Transverse colon (tissue), 4 donors: ENCODE measurements at regions not wholly inside any gene's neighbourhood (a gene's known extent, or its start where the extent isn't known, plus 50 kb on each side); places are given as distances from the start of the nearest gene placed in this dataset.

ENCODE experiments used
- DNase-seq: peaks from one replicate; pipeline ENCODE4 v3.0.0-alpha.2; 2019
- H3K27ac ChIP-seq, 4 donors: fragments of 200-600 bp; sonication (generic); 2 replicates each; pipeline ENCODE4 v1.5.1; 2016 to 2018; ENCODE audit warnings: inconsistent platforms in 4 of 4
- H3K27me3 ChIP-seq: fragments of 200-600 bp; sonication (generic); 2 replicates; pipeline ENCODE4 v1.5.1; 2017; ENCODE audit warnings: inconsistent platforms
- H3K36me3 ChIP-seq, 4 donors: fragments of 200-600 bp; sonication (generic); 2 replicates each; pipeline ENCODE4 v1.5.1; 2017 to 2019; ENCODE audit warnings: inconsistent platforms in 4 of 4
- H3K4me1 ChIP-seq, 4 donors: fragments of 200-600 bp; sonication (generic); 2 replicates each; pipeline ENCODE4 v1.5.1; 2017 to 2020; ENCODE audit warnings: inconsistent platforms in 4 of 4
- H3K4me3 ChIP-seq, 4 donors: fragments of 200-600 bp; sonication (generic); 1 replicate in 1 of 4; 2 replicates in 3 of 4; pipeline versions ENCODE4 v1.5.1 to v1.6.1; 2017 to 2019; ENCODE audit warnings: inconsistent platforms in 4 of 4
- H3K9me3 ChIP-seq, 2 donors: fragments of 200-600 bp; sonication (generic); 2 replicates each; pipeline ENCODE4 v1.5.1; 2017 to 2019; ENCODE audit warnings: inconsistent platforms in 2 of 2
- EP300 ChIP-seq: sonication (generic); formaldehyde crosslinking; IDR thresholded peaks from one replicate; pipeline ENCODE4 v1.6.1; 2017; ENCODE audit warnings: antibody characterized with exemption, low read depth
- POLR2A ChIP-seq: fragments of 450-650 bp; IDR thresholded peaks from one replicate; pipeline ENCODE4 v1.6.1; 2016; ENCODE audit warnings: antibody characterized with exemption, mild to moderate bottlenecking, moderate library complexity
- POLR2AphosphoS5 ChIP-seq, 3 donors: sonication (generic); formaldehyde crosslinking; IDR thresholded peaks; one replicate each; pipeline ENCODE4 v1.6.1; 2016; ENCODE audit warnings: antibody characterized with exemption in 3 of 3
- WGBS, 2 donors: methylation state at CpG; one replicate each; pipeline ENCODE4 v1.1.5; 2018; ENCODE audit warnings: low coverage in 1 of 2; 5-methylcytosine and 5-hydroxymethylcytosine counted together
- in situ Hi-C, 4 donors: fragments of 200-750 bp; cut with MboI; loops; one replicate each; pipeline versions ENCODE4 v1.15.0 to v1.15.1; 2017; ENCODE audit warnings: low sequenced_read_pairs in 3 of 4, low pct_ligation_motif_present in 1 of 4, low pct_unique_long_range_greater_than_20kb in 1 of 4
- intact Hi-C: fragments of 100-400 bp; cut with DNase I; formaldehyde crosslinking; loops from one replicate; pipeline ENCODE4 v1.15.1; 2023; ENCODE audit warnings: low total_unique reads
- TF ChIP-seq, protein P1 (sequence below), 5 experiments: fragments of 200-600 bp in 3 of 5; fragments of 450-650 bp in 2 of 5; sonication (generic) in 3 of 5; IDR thresholded peaks; 1 replicate in 2 of 5; 2 replicates in 3 of 5; pipeline ENCODE4 v1.5.1; 2016 to 2017; ENCODE audit warnings: antibody characterized with exemption in 5 of 5, inconsistent platforms in 3 of 5, mild to moderate bottlenecking in 2 of 5, moderate library complexity in 1 of 5

DNA sequence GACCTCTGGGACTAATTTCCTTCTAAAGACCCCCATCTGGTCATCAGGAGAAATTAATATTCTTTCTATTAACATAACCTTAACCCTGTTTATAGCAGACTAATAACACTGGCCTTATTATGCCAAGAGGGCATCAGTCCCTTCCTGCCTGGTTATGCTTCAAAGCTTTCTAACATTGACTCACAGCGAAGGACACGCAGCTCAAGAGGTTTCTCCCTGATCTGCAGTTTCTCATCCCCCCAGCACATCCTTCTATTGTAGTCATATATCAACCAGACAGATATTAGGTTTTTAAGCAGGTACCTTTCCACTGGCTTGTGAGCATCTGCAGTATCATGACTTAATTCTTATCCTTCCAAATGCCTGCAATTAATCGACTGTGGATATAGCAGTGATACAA lies 100.0 kb upstream of the CXCR4 start:
- WGBS, 2 donors, result 66 to 68% methylated on average over 3 of the region's 3 CpGs
- Histone ChIP-seq H3K4me3 (no peak overlapping the region), H3K36me3 (no peaks in the 10 kb centered on the region), H3K27me3 (no peaks in the 10 kb centered on the region), H3K27ac (no peak overlapping the region), H3K9me3 (no peaks in the 10 kb centered on the region), H3K4me1 (no peaks in the 10 kb centered on the region)
- TF ChIP-seq EP300, result no peak
- TF ChIP-seq, protein P1, sequence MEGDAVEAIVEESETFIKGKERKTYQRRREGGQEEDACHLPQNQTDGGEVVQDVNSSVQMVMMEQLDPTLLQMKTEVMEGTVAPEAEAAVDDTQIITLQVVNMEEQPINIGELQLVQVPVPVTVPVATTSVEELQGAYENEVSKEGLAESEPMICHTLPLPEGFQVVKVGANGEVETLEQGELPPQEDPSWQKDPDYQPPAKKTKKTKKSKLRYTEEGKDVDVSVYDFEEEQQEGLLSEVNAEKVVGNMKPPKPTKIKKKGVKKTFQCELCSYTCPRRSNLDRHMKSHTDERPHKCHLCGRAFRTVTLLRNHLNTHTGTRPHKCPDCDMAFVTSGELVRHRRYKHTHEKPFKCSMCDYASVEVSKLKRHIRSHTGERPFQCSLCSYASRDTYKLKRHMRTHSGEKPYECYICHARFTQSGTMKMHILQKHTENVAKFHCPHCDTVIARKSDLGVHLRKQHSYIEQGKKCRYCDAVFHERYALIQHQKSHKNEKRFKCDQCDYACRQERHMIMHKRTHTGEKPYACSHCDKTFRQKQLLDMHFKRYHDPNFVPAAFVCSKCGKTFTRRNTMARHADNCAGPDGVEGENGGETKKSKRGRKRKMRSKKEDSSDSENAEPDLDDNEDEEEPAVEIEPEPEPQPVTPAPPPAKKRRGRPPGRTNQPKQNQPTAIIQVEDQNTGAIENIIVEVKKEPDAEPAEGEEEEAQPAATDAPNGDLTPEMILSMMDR (IDR thresholded peaks at IDR 0.05), result no peak
- no peak for TF ChIP-seq POLR2AphosphoS5 (IDR thresholded peaks at IDR 0.05)
- TF ChIP-seq POLR2A, result no peak
- no peak for DNase-seq
- in situ Hi-C loops, result no loop called here
- intact Hi-C loops, result no loop called here

DNA sequence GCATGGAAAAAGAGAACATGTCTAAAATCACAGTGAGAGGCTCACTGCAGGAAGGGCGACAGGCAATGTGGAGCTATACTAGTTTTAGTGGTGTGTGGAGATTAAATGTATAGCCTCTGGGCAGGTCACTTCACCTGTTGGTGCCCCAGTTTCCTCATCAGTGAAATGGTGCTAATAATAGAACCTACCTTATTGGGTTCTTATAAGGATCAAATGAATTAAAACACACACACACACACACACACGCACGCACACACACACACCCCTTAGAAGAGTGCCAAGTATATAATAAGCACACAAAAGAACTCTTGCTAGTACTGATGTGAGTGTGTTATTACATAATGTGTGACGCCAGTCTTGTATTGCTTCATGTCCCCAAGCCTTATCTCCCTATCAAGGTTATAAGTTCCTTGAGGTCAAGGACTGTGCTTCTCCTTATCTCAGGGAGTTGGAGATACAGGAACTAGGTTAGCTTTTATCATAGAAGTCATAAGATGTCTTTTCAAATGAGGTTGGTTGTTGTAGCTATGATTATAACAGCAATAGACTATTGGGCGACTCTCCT lies 98.0 kb upstream of the CXCR4 start:
- intact Hi-C loops (no loop called here), in situ Hi-C loops (no loop called here)
- Histone ChIP-seq H3K27ac (no peak overlapping the region), H3K9me3 (no peaks in the 10 kb centered on the region), H3K4me3 (no peak overlapping the region), H3K27me3 (no peaks in the 10 kb centered on the region), H3K36me3 (no peaks in the 10 kb centered on the region), H3K4me1 (no peaks in the 10 kb centered on the region)
- 85 to 87% methylated on average over 4 to 5 of the region's 5 CpGs for WGBS, 2 donors
- TF ChIP-seq, protein P1 (IDR thresholded peaks at IDR 0.05), result no peak
- DNase-seq, result no peak

GRCh38 chr2:136215449-136215848 lies 97.5 kb upstream of the CXCR4 start:
- intact Hi-C loops, result no loop called here

DNA sequence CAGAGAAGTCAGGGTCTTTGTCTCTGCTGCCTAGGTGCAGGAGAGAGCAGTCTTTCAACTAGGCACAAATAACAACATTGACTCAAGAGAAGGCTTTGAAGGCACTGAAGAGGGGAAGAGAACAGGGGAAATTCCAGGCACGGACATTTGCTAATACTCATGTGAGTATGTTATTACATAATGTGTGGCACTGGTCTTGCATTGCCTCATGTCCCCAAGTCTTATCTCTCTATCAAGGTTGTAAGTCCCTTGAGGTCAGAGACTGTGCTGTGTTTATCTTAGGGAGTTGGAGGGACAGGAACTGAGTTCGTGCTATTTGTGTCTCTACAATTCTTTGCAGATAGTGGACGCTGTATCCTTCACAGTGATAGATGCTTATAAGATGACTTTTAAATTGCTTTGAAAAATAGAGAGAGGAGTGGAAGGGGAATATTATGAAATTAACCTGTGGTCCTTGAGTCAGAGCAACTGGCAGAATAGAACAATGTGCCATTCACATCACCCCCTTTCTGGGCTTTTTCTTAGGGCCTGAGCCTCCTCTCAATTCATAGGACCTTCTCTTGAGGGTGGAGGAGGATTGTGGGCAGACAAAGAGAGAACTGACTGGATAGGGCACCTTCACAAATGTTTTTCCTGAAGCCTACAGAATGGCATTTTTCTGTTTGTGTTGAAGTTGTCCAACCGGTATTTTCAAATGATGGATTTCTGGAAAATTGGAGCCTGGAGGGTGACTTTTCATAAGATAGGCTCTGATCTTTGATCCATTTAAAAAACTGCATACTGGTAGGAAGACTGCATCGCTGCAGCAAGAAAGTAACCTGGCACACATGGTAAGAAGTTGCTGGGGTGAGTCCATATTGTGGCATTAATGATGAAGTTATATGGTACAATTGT lies 96.6 kb upstream of the CXCR4 start:
- peak overlapping the region in 1 of 4 donors; percentile 20 for H3K27ac ChIP-seq
- no peak overlapping the region for H3K4me3 ChIP-seq
- intact Hi-C loops, result no loop called here
- WGBS, 2 donors, result 28 to 71% methylated on average over 3 to 5 of the region's 5 CpGs
- TF ChIP-seq POLR2AphosphoS5 (IDR thresholded peaks at IDR 0.05), result no peak
- TF ChIP-seq POLR2A, result no peak
- TF ChIP-seq, protein P1 (IDR thresholded peaks at IDR 0.05), result no peak
- TF ChIP-seq EP300, result no peak
- no peaks in the 10 kb centered on the region for H3K36me3 ChIP-seq
- no peaks in the 10 kb centered on the region for H3K27me3 ChIP-seq
- H3K9me3 ChIP-seq, result no peaks in the 10 kb centered on the region
- H3K4me1 ChIP-seq, result no peaks in the 10 kb centered on the region
- in situ Hi-C loops, result no loop called here
- DNase-seq, result no peak

More at GRCh38 chr2:136215449-136215848, 97.5 kb upstream of the CXCR4 start:
- Histone ChIP-seq H3K27ac (no peak overlapping the region), H3K9me3 (no peaks in the 10 kb centered on the region), H3K36me3 (no peaks in the 10 kb centered on the region), H3K4me1 (no peaks in the 10 kb centered on the region), H3K4me3 (no peak overlapping the region), H3K27me3 (no peaks in the 10 kb centered on the region)
- in situ Hi-C loops, result no loop called here
- 83 to 89% methylated on average over 1 to 2 of the region's 2 CpGs for WGBS, 2 donors
- TF ChIP-seq POLR2AphosphoS5 (IDR thresholded peaks at IDR 0.05) (no peak), POLR2A (no peak), EP300 (no peak)
- TF ChIP-seq, protein P1 (IDR thresholded peaks at IDR 0.05), result no peak
- no peak for DNase-seq
